NCI-H510A treated with DMSO at 0.1 percent for 48 hours (cell line): ENCODE measurements at regions not wholly inside any gene's neighbourhood (a gene's known extent, or its start where the extent isn't known, plus 50 kb on each side); places are given as distances from the start of the nearest gene placed in this dataset.
A peak's percentile ranks its signal among the peaks of the same experiment; 100 is the strongest.
"Not testable (repeated sequence)": the region's sequence is repeated elsewhere in the genome, so short reads cannot be mapped to it uniquely, and the experiment has no call there.

Experiments used
- DNase-seq: peaks from one replicate; lab custom pipeline; 2025; lab: John Stamatoyannopoulos, UW

DNA sequence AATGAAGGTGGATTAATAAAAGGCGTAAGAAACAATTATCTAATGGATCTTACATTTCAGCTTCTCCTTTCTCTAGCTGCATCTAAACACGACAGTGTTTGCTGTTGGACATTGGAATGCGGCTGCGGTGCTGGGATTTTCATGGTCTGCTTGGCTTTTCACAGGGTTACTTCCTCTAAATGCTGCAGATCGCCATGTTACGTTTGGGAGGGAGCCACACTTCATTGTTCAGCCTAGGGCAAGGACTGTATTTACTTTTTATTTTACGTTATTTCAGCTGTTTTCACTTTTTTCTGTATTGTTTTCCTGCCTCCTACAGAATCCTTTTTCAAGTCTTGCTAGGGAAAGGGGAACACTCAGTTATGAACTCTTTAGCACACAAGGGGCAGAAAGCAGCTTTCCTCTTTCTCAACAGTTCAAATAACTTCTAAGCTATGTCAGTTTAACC is 97.9 kb upstream of the MTHFD1L start:
- DNase-seq = no peak

DNA sequence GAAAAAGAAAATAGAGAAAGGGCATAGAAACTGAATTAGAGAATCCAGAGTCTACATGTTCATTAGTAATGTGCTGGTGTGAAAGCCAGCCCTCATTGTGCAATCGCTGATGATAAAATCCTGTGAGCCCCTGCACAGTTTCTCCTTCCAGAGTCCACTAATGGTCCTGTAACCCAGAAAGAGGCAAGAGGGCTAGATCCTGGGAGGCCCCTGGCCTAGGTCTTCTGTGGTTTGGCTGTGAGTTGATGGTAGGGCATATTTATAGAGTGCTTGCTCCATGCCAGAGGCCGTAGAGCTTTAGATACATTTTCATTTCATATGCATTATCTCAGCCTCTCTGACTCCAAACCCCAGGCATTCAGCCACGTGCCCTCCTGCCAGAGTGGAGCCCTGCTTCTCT is 94.9 kb upstream of the MTHFD1L start:
- no peak for DNase-seq

DNA sequence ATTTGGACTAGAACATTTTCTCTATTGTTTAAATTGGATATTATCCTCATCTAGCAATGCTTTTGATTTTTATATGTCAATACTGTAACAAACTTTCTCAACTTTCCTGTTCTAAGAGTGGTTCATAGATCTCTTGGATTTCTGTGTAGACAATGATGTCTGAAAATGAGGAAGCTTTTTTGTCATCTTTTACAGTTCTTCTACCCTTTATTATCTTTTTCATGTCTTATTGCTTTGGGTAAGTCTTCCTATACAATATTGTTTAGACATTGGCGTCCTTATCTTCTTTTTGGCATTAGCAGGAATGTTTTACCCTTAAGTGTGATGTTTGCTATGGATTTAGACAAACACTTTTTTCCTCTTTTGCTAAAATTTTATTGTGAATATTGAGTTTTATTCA is 91.5 kb upstream of the MTHFD1L start:
- no peak for DNase-seq

DNA sequence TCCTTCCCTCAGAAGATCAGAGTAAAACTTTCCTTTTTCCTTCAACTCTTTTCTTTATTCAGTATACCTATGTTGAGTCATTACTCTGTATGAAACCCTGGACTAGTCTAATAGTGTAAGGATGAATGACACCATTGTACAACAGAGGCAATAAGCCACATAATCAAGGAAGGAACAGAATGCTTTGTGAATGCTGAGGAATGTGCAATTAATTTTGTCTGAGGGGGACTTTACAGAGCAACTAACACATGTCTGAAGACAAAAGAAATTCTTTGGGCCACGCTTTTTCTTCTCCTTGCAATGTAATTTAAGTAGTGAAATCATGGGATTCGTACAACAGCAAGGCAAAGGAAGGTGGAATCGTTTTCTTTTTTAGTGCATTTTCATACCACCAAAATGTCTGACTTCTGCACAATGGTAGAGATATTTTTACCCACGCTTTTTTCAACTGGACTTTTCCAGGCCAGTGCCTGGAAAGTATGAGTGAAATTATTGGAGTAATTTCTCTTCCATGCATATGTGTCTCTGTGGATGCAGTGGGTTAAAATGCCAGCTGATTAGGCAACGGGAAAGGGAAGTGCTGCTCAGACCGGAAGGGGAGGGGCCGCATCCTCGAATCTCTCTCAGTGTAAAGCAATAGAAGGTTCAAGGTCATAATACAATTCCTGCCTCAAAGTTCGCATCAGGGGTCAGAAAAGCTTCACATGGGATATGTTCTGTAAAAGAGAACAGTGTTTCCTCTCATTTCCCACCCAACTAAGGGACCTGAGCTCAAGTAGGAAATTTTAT is 89.9 kb upstream of the MTHFD1L start:
- no peak for DNase-seq

DNA sequence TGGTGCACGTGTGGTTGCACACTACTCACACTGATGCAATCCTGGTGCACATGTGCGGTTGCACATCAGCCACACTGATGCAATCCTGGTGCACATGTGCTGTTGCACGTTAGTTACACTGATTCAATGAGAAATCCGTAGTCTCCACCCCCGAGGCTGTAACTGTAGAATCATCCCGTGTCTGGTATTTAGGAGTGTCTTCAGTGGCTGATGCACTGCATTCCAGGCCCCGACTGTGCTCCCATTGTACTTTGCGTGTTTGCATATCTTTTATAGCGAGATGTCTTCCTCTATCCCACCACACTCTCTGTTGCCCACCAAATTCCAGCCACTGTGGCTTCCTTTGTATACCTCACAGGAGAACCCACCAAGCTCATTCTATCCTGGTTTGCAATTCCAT is 87.8 kb upstream of the MTHFD1L start:
- DNase-seq = no peak

DNA sequence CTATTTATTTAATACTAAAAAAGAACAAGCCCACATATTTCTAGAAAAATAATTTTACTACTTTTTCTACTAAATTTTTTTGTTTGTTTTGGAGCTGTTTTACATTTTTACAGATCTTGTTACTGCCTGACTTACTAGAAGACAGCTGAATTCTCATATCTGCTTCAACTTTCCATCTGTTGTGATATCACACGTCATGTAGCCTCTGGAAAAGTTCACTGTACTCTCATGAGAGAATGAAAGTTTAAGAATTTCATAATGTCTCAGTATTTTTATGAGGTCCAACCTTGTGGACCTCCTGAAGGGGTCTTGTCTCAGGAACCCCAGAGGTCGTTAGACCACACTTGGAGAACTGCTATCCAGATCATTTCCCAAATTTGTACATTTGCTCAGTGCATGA is 81.7 kb upstream of the MTHFD1L start:
- DNase-seq = no peak

DNA sequence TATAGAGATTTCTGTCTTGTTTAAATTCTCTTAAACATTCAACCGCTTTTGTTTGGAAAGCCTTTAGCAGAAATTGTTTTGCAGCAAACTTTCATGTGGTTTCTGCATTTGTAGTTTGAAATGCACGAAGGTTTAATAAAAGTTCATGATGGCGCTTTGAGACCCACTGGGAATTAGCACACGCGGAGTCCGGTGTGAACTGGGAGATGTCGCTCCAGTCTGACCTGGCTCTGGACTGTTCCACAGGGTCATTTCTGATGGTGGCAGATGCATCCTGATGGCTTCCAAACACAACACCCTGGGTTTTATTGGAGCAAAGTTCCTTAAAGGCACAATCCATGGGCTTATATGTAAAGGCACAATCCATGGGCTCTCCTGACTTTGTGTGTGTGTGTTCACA is 78.1 kb upstream of the MTHFD1L start:
- no peak for DNase-seq

DNA sequence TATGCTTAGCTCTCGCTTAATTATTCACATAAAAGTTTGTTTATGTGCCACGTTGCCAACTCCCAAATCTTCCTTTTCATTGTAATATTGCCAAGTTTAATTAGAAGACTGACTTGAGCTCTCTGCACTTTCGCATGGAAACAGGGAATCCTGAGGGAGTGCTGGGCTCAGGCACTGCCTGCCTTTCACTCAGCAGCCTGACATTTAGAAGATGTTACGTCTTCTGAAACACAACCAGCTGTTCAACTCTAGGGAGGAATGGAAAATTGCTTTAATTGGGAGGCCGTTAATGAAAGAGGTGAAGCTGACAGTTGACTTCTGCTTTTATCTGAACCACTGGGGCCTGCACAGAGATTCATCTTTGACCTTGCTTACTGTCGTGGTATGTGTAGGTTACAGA is 77.4 kb upstream of the MTHFD1L start:
- no peak for DNase-seq

DNA sequence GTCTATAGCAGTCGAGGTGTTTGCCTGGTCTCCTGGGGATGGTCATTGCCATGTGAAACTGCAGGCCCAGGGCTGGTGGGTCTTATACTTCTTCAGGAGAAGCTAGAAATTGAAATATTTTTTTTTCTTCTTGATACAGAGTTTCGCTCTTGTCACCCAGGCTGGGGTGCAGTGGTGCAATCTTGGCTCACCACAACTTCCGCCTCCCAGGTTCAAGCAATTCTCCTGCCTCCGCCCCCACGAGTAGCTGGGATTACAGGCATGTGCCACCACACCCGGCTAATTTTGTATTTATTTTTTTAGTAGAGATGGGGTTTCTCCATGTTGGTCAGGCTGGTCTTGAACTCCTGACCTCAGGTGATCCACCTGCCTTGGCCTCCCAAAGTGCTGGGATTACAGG is 75.6 kb upstream of the MTHFD1L start:
- not testable (repeated sequence) for DNase-seq

DNA sequence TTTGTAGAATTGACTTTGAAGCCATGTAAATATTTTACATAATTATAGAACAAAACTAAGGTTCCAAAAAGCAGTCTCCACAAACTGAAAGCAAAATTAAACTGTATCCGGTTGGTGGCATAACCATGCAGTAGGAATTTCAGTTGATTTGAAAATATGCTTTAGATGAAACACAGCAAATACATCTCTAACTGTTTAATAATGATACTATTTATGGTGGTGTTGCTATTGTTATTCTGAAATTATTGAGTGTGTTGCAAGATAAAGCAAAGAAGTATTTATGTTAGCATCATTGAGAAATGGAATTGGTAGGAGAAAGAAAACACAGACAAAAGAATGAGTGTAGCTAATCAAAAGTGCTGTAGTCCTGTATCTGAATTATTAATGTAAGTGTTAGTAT is 73.8 kb upstream of the MTHFD1L start:
- DNase-seq = no peak

DNA sequence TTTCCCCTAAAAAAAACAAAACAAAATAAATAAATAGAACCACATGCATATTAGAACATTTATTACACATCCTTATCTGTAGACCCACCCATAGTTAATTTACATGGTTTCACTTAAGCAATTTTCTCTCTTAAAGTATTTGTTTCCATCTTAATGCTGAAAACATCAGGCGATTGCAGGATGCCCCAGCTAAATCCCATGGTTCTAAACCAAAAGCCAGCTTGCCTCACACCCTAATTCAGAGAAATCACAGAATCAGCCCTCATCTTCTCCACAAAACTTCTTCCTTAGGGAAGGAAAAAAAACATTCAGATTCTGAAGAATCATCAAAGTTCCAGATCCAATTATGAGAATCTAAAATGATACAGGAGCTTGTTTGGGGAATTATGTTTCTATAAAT is 67.6 kb upstream of the MTHFD1L start:
- no peak for DNase-seq

DNA sequence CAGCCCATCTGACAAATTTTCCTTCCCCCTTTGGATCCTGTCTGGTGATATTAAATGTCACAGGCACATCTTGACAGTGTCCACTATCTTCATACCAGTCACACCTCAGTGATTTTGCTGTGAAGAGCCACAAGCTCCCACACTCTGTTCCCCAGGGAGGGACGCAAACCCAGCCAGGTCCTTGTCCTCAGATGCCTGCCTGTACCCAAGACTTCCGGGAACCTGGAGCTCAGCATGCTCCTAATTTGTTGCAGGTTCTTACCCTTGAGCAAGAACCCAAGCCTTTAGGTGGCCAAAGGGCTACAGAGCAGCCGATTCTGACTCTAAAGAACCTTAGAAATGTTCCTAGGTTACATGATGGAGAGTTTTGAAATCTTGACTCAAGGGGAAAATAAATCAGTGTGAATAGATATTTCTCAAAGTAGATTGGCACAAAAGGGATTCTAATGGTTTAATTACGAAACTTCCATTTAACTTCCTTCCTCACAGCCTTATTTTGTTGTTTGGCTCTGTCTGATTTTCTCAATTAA is 66.2 kb upstream of the MTHFD1L start:
- DNase-seq = no peak

DNA sequence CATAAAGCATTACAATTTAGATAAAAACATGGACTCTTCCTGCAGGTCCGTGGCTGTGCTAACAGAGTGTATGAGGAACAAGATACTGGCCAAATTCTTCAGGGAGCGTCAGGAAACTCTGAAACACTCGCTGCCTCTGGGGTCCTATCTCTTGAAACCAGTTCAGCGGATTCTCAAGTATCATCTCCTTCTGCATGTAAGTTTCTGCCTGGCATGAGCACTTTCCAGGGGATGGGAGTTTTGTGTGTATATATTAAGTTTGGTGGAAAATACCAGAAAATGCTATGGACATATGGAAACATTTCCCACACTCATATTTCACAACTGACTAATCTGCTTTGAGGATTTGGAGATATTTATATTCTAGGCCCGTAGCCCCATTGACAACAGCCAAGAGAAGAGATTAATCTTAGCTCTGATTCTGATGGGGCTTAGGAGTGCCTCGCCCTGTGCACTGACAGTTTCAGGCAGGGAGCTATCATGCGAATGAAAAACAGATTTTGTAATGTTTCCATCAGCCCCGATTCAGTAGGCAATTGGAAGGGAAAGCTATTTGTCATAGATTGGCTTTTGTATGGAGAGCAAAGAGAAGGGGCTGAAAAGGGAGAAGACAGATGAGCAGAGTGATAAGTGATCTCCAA is 64.7 kb upstream of the MTHFD1L start:
- no peak for DNase-seq

DNA sequence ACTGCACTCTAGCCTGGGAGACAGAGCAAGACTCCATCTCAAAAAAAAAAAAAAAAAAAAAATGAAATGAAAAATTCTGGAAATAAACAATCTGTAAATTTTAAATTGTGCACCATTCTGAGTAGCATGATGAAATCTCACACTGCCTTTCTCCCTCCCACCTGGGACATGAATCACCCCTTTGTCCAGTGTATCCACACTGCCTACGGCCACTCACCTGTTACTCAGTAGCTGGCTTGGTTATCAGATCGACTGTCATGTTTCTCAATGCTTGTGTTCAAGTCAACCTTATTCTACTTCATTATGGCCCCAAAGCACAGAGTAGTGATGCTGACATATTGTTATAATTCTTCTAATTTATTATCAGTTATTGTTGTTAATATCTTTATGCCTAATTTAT is 58.7 kb upstream of the MTHFD1L start:
- DNase-seq = no peak

DNA sequence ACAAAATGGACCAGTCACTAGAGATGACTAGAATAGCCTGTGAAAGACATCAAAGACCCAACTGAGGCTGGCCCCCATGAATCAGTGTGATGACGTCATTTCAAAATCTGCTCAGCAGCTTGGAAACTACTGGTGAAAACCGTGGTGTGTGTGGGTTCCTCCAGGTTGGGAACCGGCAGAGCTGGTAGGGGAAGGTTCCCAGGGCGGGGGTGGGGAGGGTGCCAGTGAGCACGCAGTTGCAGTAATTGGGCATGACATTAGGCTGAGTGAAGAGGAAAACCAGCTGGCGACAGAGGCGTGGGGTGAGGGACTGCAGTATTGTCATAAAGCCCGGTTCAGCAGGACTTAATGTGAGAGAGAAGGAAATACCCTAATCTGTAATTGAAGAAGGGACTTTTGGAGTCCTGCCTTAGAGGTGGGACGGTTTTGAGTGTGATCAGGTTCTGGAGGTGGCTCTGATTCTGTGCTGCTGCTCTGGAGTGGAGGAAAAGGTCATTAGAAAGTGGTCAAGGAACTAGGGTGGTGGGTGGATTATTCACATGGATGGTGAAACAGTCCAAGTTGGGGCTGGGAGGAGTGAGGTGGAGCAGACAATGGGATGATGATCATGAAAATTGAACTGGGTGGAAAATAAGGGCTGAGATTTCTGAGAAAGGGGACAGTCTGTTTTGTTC is 52.0 kb upstream of the MTHFD1L start:
- DNase-seq = peak; percentile 26

DNA sequence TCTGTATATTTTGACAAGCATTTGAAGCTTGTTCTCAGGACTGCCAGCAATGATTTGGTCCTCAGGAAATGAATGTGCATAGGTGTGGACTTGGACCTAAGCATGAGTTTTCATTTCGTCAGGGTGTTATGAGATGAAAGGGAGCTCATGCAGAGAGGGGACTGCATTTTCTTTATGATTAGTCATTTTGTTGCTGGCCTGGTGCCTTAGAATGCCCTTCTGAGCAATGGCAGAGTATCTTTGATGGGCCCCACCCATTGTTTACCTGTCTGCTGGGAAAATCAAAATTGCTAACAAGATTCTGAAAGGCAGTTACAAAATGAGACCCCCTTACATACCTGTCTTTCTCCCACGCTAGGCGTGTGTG is 51.5 kb upstream of the MTHFD1L start:
- DNase-seq = no peak
